K562 (cell line): ENCODE measurements at regions not wholly inside any gene's neighbourhood (a gene's known extent, or its start where the extent isn't known, plus 50 kb on each side); places are given as distances from the start of the nearest gene placed in this dataset.

Experiments
- BDP1 ChIP-seq: IDR thresholded peaks from 3 replicates; pipeline ENCODE4 v1.6.1; 2011; ENCODE audit not compliant: insufficient read length, insufficient read depth
- CEBPG ChIP-seq, 3 experiments: fragments of 200-800 bp in 1 of 3; sonication (Bioruptor generic) in 1 of 3; sonication (generic) in 1 of 3; formaldehyde crosslinking in 1 of 3; IDR thresholded peaks in 2 of 3; conservative IDR thresholded peaks in 1 of 3; 2 replicates each; pipeline versions ENCODE4 v1.6.1 to v1.8.0; 2016 to 2022; ENCODE audit warnings: missing compliant biosample characterization in 2 of 3, missing genetic modification characterization in 2 of 3, mild to moderate bottlenecking in 1 of 3, missing genetic modification reagents in 1 of 3
- CHD1 ChIP-seq: fragments of 200-600 bp; sonication (generic); IDR thresholded peaks from one replicate; pipeline ENCODE4 v1.6.1; 2012; ENCODE audit warnings: mild to moderate bottlenecking, moderate library complexity, low read length, inconsistent platforms
- CTCF ChIP-seq, 3 experiments: IDR thresholded peaks in 2 of 3; conservative IDR thresholded peaks in 1 of 3; 2 replicates each; pipeline ENCODE4 v1.5.1; 2011 to 2012; ENCODE audit warnings: low read length in 3 of 3, mild to moderate bottlenecking in 3 of 3, control low read depth in 2 of 3, improper control_type of control experiment in 1 of 3, inconsistent platforms in 1 of 3, low read depth in 1 of 3, mixed read lengths in 1 of 3, moderate library complexity in 1 of 3; ENCODE audit not compliant: insufficient read depth in 2 of 3
- NCOA1 ChIP-seq: fragments of 450-650 bp; IDR thresholded peaks from 2 replicates; pipeline ENCODE4 v1.6.1; 2016; ENCODE audit warnings: low read depth
- RAD21 ChIP-seq, 2 experiments: fragments of 250-450 bp in 1 of 2; fragments of 450-650 bp in 1 of 2; sonication (Bioruptor Pico) in 1 of 2; formaldehyde crosslinking in 1 of 2; IDR thresholded peaks in 1 of 2; conservative IDR thresholded peaks in 1 of 2; 2 replicates each; pipeline versions ENCODE4 v1.4.0 to v1.8.0; 2020 to 2022; ENCODE audit warnings: mild to moderate bottlenecking in 2 of 2, moderate library complexity in 1 of 2
- RCOR1 ChIP-seq, 2 experiments: IDR thresholded peaks; 2 replicates each; pipeline ENCODE4 v1.6.1; 2012; ENCODE audit warnings: low read depth in 2 of 2, low read length in 2 of 2, borderline replicate concordance in 1 of 2, improper control_type of control experiment in 1 of 2
- SFPQ ChIP-seq: fragments of 200-400 bp; formaldehyde crosslinking; IDR thresholded peaks from 2 replicates; pipeline ENCODE4 v1.6.1; 2017; ENCODE audit warnings: mild to moderate bottlenecking, low read depth, low read length, moderate library complexity
- TAF1 ChIP-seq: IDR thresholded peaks from 2 replicates; pipeline ENCODE4 v1.6.1; 2011; ENCODE audit warnings: mild to moderate bottlenecking, low read length, moderate library complexity; ENCODE audit not compliant: insufficient read depth, control insufficient read depth, severe bottlenecking; ENCODE audit errors: extremely low read depth
- ZEB2 ChIP-seq: fragments of 450-650 bp; IDR thresholded peaks from 2 replicates; pipeline ENCODE4 v1.6.1; 2016
- ZFP36 ChIP-seq: fragments of 150-350 bp; IDR thresholded peaks from 2 replicates; pipeline ENCODE4 v1.6.1; 2018; ENCODE audit warnings: low read length, low read depth; ENCODE audit not compliant: partially characterized antibody

GRCh38 chr6:144908004-144908403 is 622.9 kb downstream of the UTRN start:
- TF ChIP-seq ZEB2 (no peak), CTCF (IDR thresholded peaks at IDR 0.05 in 2 of 3, conservative IDR thresholded peaks at IDR 0.05 in 1 of 3; ENCODE audit: insufficient read depth in 2 of 3, low read depth in 1 of 3, low read length in 3 of 3) (no peak), ZFP36 (no peak), RAD21 (CRISPR knock-in tag; conservative IDR thresholded peaks at IDR 0.05 in 1 of 2, IDR thresholded peaks at IDR 0.05 in 1 of 2) (no peak), BDP1 (no peak), RCOR1 (IDR thresholded peaks at IDR 0.05; ENCODE audit: borderline replicate concordance in 1 of 2, low read depth in 2 of 2, low read length in 2 of 2) (no peak), CEBPG (CRISPR knock-in tag; IDR thresholded peaks at IDR 0.05) (no peak), CEBPG (tag; conservative IDR thresholded peaks at IDR 0.05 in 1 of 2, IDR thresholded peaks at IDR 0.05 in 1 of 2) (no peak), NCOA1 (no peak), CHD1 (no peak), SFPQ (no peak), TAF1 (no peak)
